ENCODE measurements at regions not wholly inside any gene's neighbourhood (a gene's known extent, or its start where the extent isn't known, plus 50 kb on each side); places are given as distances from the start of the nearest gene placed in this dataset.

DNA sequence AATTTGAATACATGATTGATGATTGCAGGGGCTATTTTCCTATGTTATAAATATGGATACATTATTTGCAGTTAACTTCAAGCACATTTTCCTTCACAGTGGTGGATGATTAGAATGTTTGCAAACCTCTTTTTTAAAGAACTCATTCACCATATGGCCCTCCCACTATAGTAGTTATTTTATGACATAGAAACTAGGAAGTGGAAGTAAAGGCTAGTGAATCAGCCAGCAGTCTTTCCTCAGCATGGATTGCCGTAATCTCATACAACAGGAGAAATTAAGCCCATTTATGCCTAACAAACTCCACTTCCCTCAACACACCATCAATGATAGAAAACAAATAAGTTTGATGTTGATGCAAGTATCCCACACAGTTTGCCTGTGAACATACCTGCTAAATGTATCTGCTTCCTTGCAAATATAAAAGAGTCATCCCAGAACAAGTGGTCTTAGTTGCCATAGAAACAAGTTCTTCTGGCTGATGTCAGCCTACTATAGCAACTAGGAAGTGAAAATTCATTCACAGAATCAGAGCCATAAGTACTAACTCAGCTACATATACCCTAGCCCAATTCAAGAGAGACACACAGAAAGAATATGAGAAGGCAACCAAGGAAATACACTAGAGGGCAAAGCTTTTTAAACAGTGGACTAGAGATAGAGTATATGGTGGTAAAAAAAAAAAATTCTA lies 100.9 kb upstream of the RADX start:
- no peak overlapping the region for H3K9ac ChIP-seq (ENCODE audit: low read length)
- H3F3A ChIP-seq (ENCODE audit: insufficient read depth, low read length, poor library complexity, severe bottlenecking) = no peaks in the 10 kb centered on the region
- no peak overlapping the region for H2AFZ ChIP-seq (ENCODE audit: low read depth, low read length)
- no peaks in the 10 kb centered on the region for H3K79me2 ChIP-seq (replicated peaks; ENCODE audit: insufficient read depth, low read length)
- no peaks in the 10 kb centered on the region for H4K20me1 ChIP-seq (ENCODE audit: insufficient read depth)
- no peak overlapping the region for H3K4me2 ChIP-seq (ENCODE audit: low read length)
- H3K9me3 ChIP-seq (ENCODE audit: low read length) = no peaks in the 10 kb centered on the region
- H3K9me2 ChIP-seq (ENCODE audit: insufficient read depth, low read length) = no peaks in the 10 kb centered on the region
- peak overlapping the region; percentile 65 for H3K27ac ChIP-seq (ENCODE audit: low read length)
- TF ChIP-seq, protein P1, sequence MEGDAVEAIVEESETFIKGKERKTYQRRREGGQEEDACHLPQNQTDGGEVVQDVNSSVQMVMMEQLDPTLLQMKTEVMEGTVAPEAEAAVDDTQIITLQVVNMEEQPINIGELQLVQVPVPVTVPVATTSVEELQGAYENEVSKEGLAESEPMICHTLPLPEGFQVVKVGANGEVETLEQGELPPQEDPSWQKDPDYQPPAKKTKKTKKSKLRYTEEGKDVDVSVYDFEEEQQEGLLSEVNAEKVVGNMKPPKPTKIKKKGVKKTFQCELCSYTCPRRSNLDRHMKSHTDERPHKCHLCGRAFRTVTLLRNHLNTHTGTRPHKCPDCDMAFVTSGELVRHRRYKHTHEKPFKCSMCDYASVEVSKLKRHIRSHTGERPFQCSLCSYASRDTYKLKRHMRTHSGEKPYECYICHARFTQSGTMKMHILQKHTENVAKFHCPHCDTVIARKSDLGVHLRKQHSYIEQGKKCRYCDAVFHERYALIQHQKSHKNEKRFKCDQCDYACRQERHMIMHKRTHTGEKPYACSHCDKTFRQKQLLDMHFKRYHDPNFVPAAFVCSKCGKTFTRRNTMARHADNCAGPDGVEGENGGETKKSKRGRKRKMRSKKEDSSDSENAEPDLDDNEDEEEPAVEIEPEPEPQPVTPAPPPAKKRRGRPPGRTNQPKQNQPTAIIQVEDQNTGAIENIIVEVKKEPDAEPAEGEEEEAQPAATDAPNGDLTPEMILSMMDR (IDR thresholded peaks at IDR 0.05; ENCODE audit: poor library complexity, severe bottlenecking) = no peak
- TF ChIP-seq TAF1 (IDR thresholded peaks at IDR 0.05; ENCODE audit: low read depth) = no peak
- no peak for TF ChIP-seq SMC3 (conservative IDR thresholded peaks at IDR 0.05; ENCODE audit: poor library complexity)
- no peak for TF ChIP-seq POLR2AphosphoS5 (IDR thresholded peaks at IDR 0.05)
- no peak for TF ChIP-seq MXI1 (conservative IDR thresholded peaks at IDR 0.05; ENCODE audit: poor library complexity, severe bottlenecking)
- TF ChIP-seq RAD21 (conservative IDR thresholded peaks at IDR 0.05) = no peak
- no peak for TF ChIP-seq REST (IDR thresholded peaks at IDR 0.05; ENCODE audit: borderline replicate concordance)
- no peak for TF ChIP-seq EP300 (conservative IDR thresholded peaks at IDR 0.05; ENCODE audit: poor library complexity, severe bottlenecking)
- TF ChIP-seq EZH2 (IDR thresholded peaks at IDR 0.05; ENCODE audit: borderline replicate concordance, insufficient read depth, low read length, poor library complexity, severe bottlenecking) = no peak
- H3K4me3 ChIP-seq (ENCODE audit: low read length) = no peak overlapping the region
- no peaks in the 10 kb centered on the region for H3K36me3 ChIP-seq (ENCODE audit: insufficient read depth, low read length)
- H3K27me3 ChIP-seq (ENCODE audit: insufficient read depth, low read depth, low read length) = no peaks in the 10 kb centered on the region

Small RNA genes in the stretch of these regions (small RNA-seq; reads per million reads assigned to genes)
- gene AL133271.1 (0 reads per million in 3 experiments), gene RF00019 (0 to 1.2 (median 0) reads per million in 3 experiments)

All from neural cell (in vitro differentiated cells).